Astrocyte (in vitro differentiated cells and primary cell): ENCODE measurements at regions not wholly inside any gene's neighbourhood (a gene's known extent, or its start where the extent isn't known, plus 50 kb on each side); places are given as distances from the start of the nearest gene placed in this dataset.

ENCODE experiments used
- CTCF ChIP-seq: IDR thresholded peaks from 2 replicates; pipeline ENCODE4 v1.5.1; 2011; ENCODE audit warnings: low read depth, mild to moderate bottlenecking, inconsistent platforms, low read length, moderate library complexity; ENCODE audit not compliant: insufficient read depth
- EZH2 ChIP-seq: IDR thresholded peaks from 2 replicates; pipeline ENCODE4 v1.6.1; 2012; ENCODE audit warnings: mild to moderate bottlenecking, low read length, inconsistent platforms; ENCODE audit not compliant: insufficient read depth

- TF ChIP-seq CTCF (no peak), EZH2 (no peak)
These were observed 131.4 kb downstream of the BMP2 start for GRCh38 chr20:6898928-6899327.
